GM12865 (cell line): ENCODE measurements at regions not wholly inside any gene's neighbourhood (a gene's known extent, or its start where the extent isn't known, plus 50 kb on each side); places are given as distances from the start of the nearest gene placed in this dataset.
"Not testable (repeated sequence)": the region's sequence is repeated elsewhere in the genome, so short reads cannot be mapped to it uniquely, and the experiment has no call there.

ENCODE experiments used
- DNase-seq: peaks from one replicate; pipeline ENCODE4 v3.0.0; 2010; ENCODE audit warnings: low read depth
- H3K4me3 ChIP-seq: 2 replicates; pipeline ENCODE4 v1.5.1; 2011; ENCODE audit warnings: mild to moderate bottlenecking, low read depth, low read length, control low read depth
- CTCF ChIP-seq: IDR thresholded peaks from 2 replicates; pipeline ENCODE4 v1.5.1; 2011; ENCODE audit warnings: low read length, control low read depth, low read depth, inconsistent platforms; ENCODE audit not compliant: insufficient read depth; ENCODE audit errors: missing control alignments

- DNase-seq, result no peak
- TF ChIP-seq CTCF, result no peak
- no peak overlapping the region for H3K4me3 ChIP-seq
Measured at GRCh38 chr13:80164462-80164861, 176.5 kb downstream of the SPRY2 start.

- DNase-seq, result no peak
- no peak for TF ChIP-seq CTCF
- H3K4me3 ChIP-seq, result no peak overlapping the region
Measured at GRCh38 chr13:80161896-80162295, 179.0 kb downstream of the SPRY2 start.

GRCh38 chr13:80161219-80161618 lies 179.7 kb downstream of the SPRY2 start:
- DNase-seq, result peak; percentile 18
- no peak for TF ChIP-seq CTCF

GRCh38 chr13:80160110-80160509 lies 180.8 kb downstream of the SPRY2 start:
- TF ChIP-seq CTCF, result no peak
- DNase-seq, result no peak
- no peak overlapping the region for H3K4me3 ChIP-seq

More at GRCh38 chr13:80161219-80161618, 179.7 kb downstream of the SPRY2 start:
- no peak overlapping the region for H3K4me3 ChIP-seq

- TF ChIP-seq CTCF, result no peak
Measured at GRCh38 chr13:80157261-80157932, 183.5 kb downstream of the SPRY2 start.

GRCh38 chr13:80152142-80152541 lies 188.8 kb downstream of the SPRY2 start:
- H3K4me3 ChIP-seq, result not testable (repeated sequence)

More at GRCh38 chr13:80157261-80157932, 183.5 kb downstream of the SPRY2 start:
- DNase-seq, result no peak
- no peak overlapping the region for H3K4me3 ChIP-seq

GRCh38 chr13:80151016-80151415 lies 189.9 kb downstream of the SPRY2 start:
- no peak overlapping the region for H3K4me3 ChIP-seq
- no peak for TF ChIP-seq CTCF
- no peak for DNase-seq

More at GRCh38 chr13:80152142-80152541, 188.8 kb downstream of the SPRY2 start:
- not testable (repeated sequence) for DNase-seq

GRCh38 chr13:80149736-80150135 lies 191.2 kb downstream of the SPRY2 start:
- TF ChIP-seq CTCF, result no peak
- DNase-seq, result no peak
- no peak overlapping the region for H3K4me3 ChIP-seq
